ENCODE measurements at regions not wholly inside any gene's neighbourhood (a gene's known extent, or its start where the extent isn't known, plus 50 kb on each side); places are given as distances from the start of the nearest gene placed in this dataset.

- no peak for TF ChIP-seq CTCF (IDR thresholded peaks at IDR 0.05 in 2 of 3, conservative IDR thresholded peaks at IDR 0.05 in 1 of 3; ENCODE audit: borderline replicate concordance in 1 of 3, insufficient read depth in 1 of 3, low read depth in 2 of 3, low read length in 2 of 3)
- TF ChIP-seq EZH2 (IDR thresholded peaks at IDR 0.05): no peak
- TF ChIP-seq JUND (IDR thresholded peaks at IDR 0.05): no peak
- no peak for TF ChIP-seq POLR2AphosphoS5 (IDR thresholded peaks at IDR 0.05; ENCODE audit: low read depth, low read length)
- TF ChIP-seq EGR1 (IDR thresholded peaks at IDR 0.05; ENCODE audit: low read depth): no peak
- TF ChIP-seq POLR2A (IDR thresholded peaks at IDR 0.05; ENCODE audit: borderline replicate concordance, extremely low read depth, insufficient read depth, insufficient read length): no peak
- no peak for TF ChIP-seq REST (IDR thresholded peaks at IDR 0.05; ENCODE audit: low read depth)
- no peak for TF ChIP-seq ELF1 (IDR thresholded peaks at IDR 0.05; ENCODE audit: borderline replicate concordance, low read depth)
- TF ChIP-seq EZH2phosphoT487 (IDR thresholded peaks at IDR 0.05; ENCODE audit: borderline replicate concordance): no peak
- no peak for TF ChIP-seq ZBTB33 (IDR thresholded peaks at IDR 0.05; ENCODE audit: extremely low read depth, insufficient replicate concordance, low read length)
- no peak for TF ChIP-seq YY1 (IDR thresholded peaks at IDR 0.05; ENCODE audit: extremely low read depth, insufficient replicate concordance, low read depth, low read length)
- TF ChIP-seq MAX (IDR thresholded peaks at IDR 0.05): no peak
- no peak for TF ChIP-seq TCF7L2 (IDR thresholded peaks at IDR 0.05; ENCODE audit: borderline replicate concordance, extremely low read depth, insufficient read depth, insufficient read length)
- TF ChIP-seq SRF (IDR thresholded peaks at IDR 0.05; ENCODE audit: low read depth): no peak
Observed at GRCh38 chr21:21751286-21751685, 753.1 kb downstream of the NCAM2 start.

Data from HCT116 (cell line).